NCI-H1930 (cell line): ENCODE measurements at regions not wholly inside any gene's neighbourhood (a gene's known extent, or its start where the extent isn't known, plus 50 kb on each side); places are given as distances from the start of the nearest gene placed in this dataset.
"Not testable (repeated sequence)": the region's sequence is repeated elsewhere in the genome, so short reads cannot be mapped to it uniquely, and the experiment has no call there.

ENCODE experiments used
- DNase-seq, 2 experiments: peaks; one replicate each; lab custom pipeline; 2025; lab: John Stamatoyannopoulos, UW

- no peak for DNase-seq
Observed at GRCh38 chr6:80633412-80633811, 526.9 kb downstream of the BCKDHB start.

- DNase-seq = no peak
Observed at GRCh38 chr6:80625405-80625804, 518.9 kb downstream of the BCKDHB start.

GRCh38 chr6:80623066-80623815 is 516.8 kb downstream of the BCKDHB start:
- no peak for DNase-seq

- no peak for DNase-seq
Observed at GRCh38 chr6:80622641-80623040, 516.2 kb downstream of the BCKDHB start.

GRCh38 chr6:80618953-80619352 is 512.5 kb downstream of the BCKDHB start:
- no peak for DNase-seq

- DNase-seq = no peak
Observed at GRCh38 chr6:80610846-80611245, 504.4 kb downstream of the BCKDHB start.

GRCh38 chr6:80608881-80609280 is 502.4 kb downstream of the BCKDHB start:
- DNase-seq = no peak

- no peak for DNase-seq
Observed at GRCh38 chr6:80607811-80608391, 501.4 kb downstream of the BCKDHB start.

- no peak for DNase-seq
Observed at GRCh38 chr6:80605165-80605989, 498.9 kb downstream of the BCKDHB start.

GRCh38 chr6:80603679-80604078 is 497.2 kb downstream of the BCKDHB start:
- no peak for DNase-seq

- no peak for DNase-seq
Observed at GRCh38 chr6:80594461-80594860, 488.0 kb downstream of the BCKDHB start.

GRCh38 chr6:80592436-80592835 is 486.0 kb downstream of the BCKDHB start:
- no peak for DNase-seq

- DNase-seq = no peak
Observed at GRCh38 chr6:80586242-80586641, 479.8 kb downstream of the BCKDHB start.

- no peak for DNase-seq
Observed at GRCh38 chr6:80579391-80580023, 473.0 kb downstream of the BCKDHB start.

- DNase-seq = not testable (repeated sequence)
Observed at GRCh38 chr6:80573320-80573719, 466.8 kb downstream of the BCKDHB start.

- no peak for DNase-seq
Observed at GRCh38 chr6:80566361-80566760, 459.9 kb downstream of the BCKDHB start.

GRCh38 chr6:80553071-80553740 is 446.7 kb downstream of the BCKDHB start:
- no peak for DNase-seq

GRCh38 chr6:80550748-80551147 is 444.3 kb downstream of the BCKDHB start:
- DNase-seq = no peak

- DNase-seq = no peak
Observed at GRCh38 chr6:80550281-80550680, 443.8 kb downstream of the BCKDHB start.

- no peak for DNase-seq
Observed at GRCh38 chr6:80548532-80548931, 442.1 kb downstream of the BCKDHB start.

GRCh38 chr6:80547827-80548226 is 441.4 kb downstream of the BCKDHB start:
- no peak for DNase-seq
